CD8-positive, alpha-beta memory T cell (primary cell): ENCODE measurements at regions not wholly inside any gene's neighbourhood (a gene's known extent, or its start where the extent isn't known, plus 50 kb on each side); places are given as distances from the start of the nearest gene placed in this dataset.

Source experiments
- CTCF ChIA-PET: fragments of 350-600 bp; sonication (Branson Sonifier 250); formaldehyde crosslinking; loops from one replicate; lab custom pipeline; 2021; ENCODE audit warnings: antibody characterized with exemption; lab: Charles Lee
- POLR2A ChIA-PET: fragments of 350-600 bp; sonication (Branson Sonifier 250); formaldehyde crosslinking; loops from one replicate; lab custom pipeline; 2021; ENCODE audit warnings: antibody characterized with exemption; lab: Charles Lee
- DNase-seq, 5 donors: peaks; one replicate each; pipeline versions ENCODE4 v3.0.0 to v3.0.0-alpha.2; 2020 to 2022; ENCODE audit warnings: mixed read lengths in 1 of 5
- H3K27ac ChIP-seq: one replicate; pipeline ENCODE4 v1.7.0; 2013; ENCODE audit warnings: low read depth, mild to moderate bottlenecking, low read length, moderate library complexity
- H3K27me3 ChIP-seq: 2 replicates; pipeline ENCODE4 v1.7.0; 2013; ENCODE audit warnings: low read length, mild to moderate bottlenecking; ENCODE audit not compliant: insufficient read depth, poor library complexity, severe bottlenecking
- H3K36me3 ChIP-seq: 2 replicates; pipeline ENCODE4 v1.7.0; 2013; ENCODE audit warnings: mild to moderate bottlenecking, low read length, moderate library complexity; ENCODE audit not compliant: insufficient read depth
- H3K4me1 ChIP-seq: 2 replicates; pipeline ENCODE4 v1.7.0; 2013; ENCODE audit warnings: mild to moderate bottlenecking, low read length, moderate library complexity; ENCODE audit not compliant: insufficient read depth
- H3K4me3 ChIP-seq: 2 replicates; pipeline ENCODE4 v1.7.0; 2013; ENCODE audit warnings: mild to moderate bottlenecking, low read length
- H3K9me3 ChIP-seq: 2 replicates; pipeline ENCODE4 v1.7.0; 2013; ENCODE audit warnings: mild to moderate bottlenecking, low read length
- H3K27ac Mint-ChIP-seq, 8 donors: one replicate each; pipeline ENCODE4 v1.8.0; 2020 to 2021; ENCODE audit warnings: mixed read lengths in 8 of 8, mild to moderate bottlenecking in 6 of 8, inconsistent platforms in 3 of 8, moderate library complexity in 3 of 8
- H3K27me3 Mint-ChIP-seq, 2 donors: one replicate each; pipeline ENCODE4 v1.8.0; 2020 to 2021; ENCODE audit warnings: mixed read lengths in 2 of 2, mild to moderate bottlenecking in 1 of 2, moderate library complexity in 1 of 2
- H3K36me3 Mint-ChIP-seq, 3 donors: one replicate each; pipeline ENCODE4 v1.8.0; 2020 to 2021; ENCODE audit warnings: mixed read lengths in 3 of 3, inconsistent platforms in 1 of 3, mild to moderate bottlenecking in 1 of 3
- H3K4me1 Mint-ChIP-seq, 3 donors: one replicate each; pipeline ENCODE4 v1.8.0; 2020 to 2021; ENCODE audit warnings: mixed read lengths in 3 of 3, inconsistent platforms in 1 of 3, mild to moderate bottlenecking in 1 of 3
- H3K4me3 Mint-ChIP-seq, 7 donors: one replicate each; pipeline ENCODE4 v1.8.0; 2020 to 2021; ENCODE audit warnings: mixed read lengths in 7 of 7, mild to moderate bottlenecking in 6 of 7, moderate library complexity in 4 of 7, inconsistent platforms in 2 of 7
- H3K9me3 Mint-ChIP-seq, 5 donors: one replicate each; pipeline ENCODE4 v1.8.0; 2020 to 2022; ENCODE audit warnings: mixed read lengths in 5 of 5, mild to moderate bottlenecking in 3 of 5, moderate library complexity in 2 of 5, inconsistent platforms in 1 of 5

DNA sequence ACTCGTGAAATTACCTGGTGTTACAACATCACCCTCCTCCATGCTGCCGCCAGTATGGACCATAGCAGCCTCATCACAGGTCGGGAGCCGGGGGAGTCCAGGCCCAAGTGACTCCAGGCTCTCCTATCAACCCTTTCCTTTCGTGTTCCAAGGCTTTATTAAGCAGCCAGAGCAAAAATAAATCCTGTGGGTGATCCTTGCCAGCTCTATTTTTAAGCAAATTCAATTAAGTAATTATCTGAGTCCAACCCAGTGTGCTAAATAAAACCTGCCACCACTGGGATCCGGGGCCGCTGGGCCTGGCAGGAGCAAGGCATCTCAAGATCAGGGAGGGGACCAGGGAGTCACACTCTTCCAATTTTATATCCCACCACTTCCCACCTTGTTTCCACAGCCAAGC lies 80.7 kb upstream of the PRPS1 start:
- H3K9me3 ChIP-seq, result no peaks in the 10 kb centered on the region
- Mint-ChIP-seq H3K27me3 (peaks cover 0 to 8% of the 10 kb centered on the region in 2 donors), H3K9me3 (no peaks in the 10 kb centered on the region), H3K4me1 (peaks cover 10 to 11% (median 10%) of the 10 kb centered on the region in 3 donors), H3K36me3 (peaks cover 0 to 3% (median 3%) of the 10 kb centered on the region in 3 donors), H3K4me3 (no peak overlapping the region), H3K27ac (no peak overlapping the region)
- H3K4me1 ChIP-seq, result no peaks in the 10 kb centered on the region
- no peak for DNase-seq
- no peak overlapping the region for H3K27ac ChIP-seq
- no peaks in the 10 kb centered on the region for H3K27me3 ChIP-seq
- no peak overlapping the region for H3K4me3 ChIP-seq
- ChIA-PET CTCF (interaction anchor here (1.7 kb wide), 1 partner anchor 7 kb away, joined by 3 read pairs; no protein-coding TSS in a partner anchor), POLR2A (no interaction called here)
- H3K36me3 ChIP-seq, result no peaks in the 10 kb centered on the region

DNA sequence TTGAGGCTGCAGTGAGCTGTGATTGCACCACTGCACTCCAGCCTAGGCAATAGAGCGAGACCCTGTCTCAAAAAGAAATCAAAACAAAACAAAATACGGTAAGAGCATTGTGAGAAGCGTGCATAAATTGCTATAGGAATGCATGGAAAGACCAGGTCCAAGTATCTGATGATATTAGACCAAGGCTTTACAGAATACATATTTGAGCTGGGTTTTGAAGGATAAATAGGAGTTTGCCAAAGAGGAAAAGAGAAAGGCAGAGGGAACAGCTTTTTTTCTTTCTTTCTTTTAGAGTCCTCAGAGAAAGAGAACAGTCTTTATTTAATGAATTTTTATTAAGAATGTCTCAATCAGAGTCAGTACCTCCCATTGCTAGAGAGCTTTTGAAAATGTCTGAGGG lies 79.5 kb upstream of the PRPS1 start:
- peak overlapping the region in 1 of 8 donors; percentile 15 for H3K27ac Mint-ChIP-seq
- peaks cover 10 to 11% (median 10%) of the 10 kb centered on the region in 3 donors for H3K4me1 Mint-ChIP-seq
- H3K4me3 ChIP-seq, result no peak overlapping the region
- peaks cover 0 to 10% of the 10 kb centered on the region in 2 donors for H3K27me3 Mint-ChIP-seq
- H3K36me3 Mint-ChIP-seq, result peaks cover 0 to 7% (median 3%) of the 10 kb centered on the region in 3 donors
- DNase-seq, result no peak
- H3K27me3 ChIP-seq, result no peaks in the 10 kb centered on the region
- ChIA-PET POLR2A (no interaction called here), CTCF (interaction anchor here (1.7 kb wide), 1 partner anchor 8 kb away, joined by 3 read pairs; no protein-coding TSS in a partner anchor)
- H3K9me3 ChIP-seq, result no peaks in the 10 kb centered on the region
- H3K9me3 Mint-ChIP-seq, result no peaks in the 10 kb centered on the region
- H3K27ac ChIP-seq, result no peak overlapping the region
- H3K4me1 ChIP-seq, result no peaks in the 10 kb centered on the region
- no peak overlapping the region for H3K4me3 Mint-ChIP-seq
- H3K36me3 ChIP-seq, result no peaks in the 10 kb centered on the region

DNA sequence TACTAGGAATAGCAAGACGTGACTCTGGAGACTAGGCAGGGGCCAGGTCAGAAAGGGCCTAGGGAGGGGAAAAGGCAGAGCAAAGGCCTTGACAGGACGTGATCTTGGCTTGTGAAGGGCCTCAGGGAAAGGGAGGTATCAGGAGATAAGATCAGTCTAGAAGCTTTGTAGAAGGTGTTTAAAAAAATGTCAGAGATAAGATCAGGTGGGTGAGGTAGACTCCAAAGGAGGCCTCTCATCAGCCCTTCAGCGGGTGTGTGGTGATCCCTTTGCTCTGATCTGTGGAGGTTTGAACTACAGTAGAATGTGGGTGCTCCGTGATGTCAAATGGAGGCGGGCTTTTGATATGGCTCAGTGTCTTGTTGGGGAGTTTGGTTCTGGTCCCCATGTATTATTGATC lies 78.8 kb upstream of the PRPS1 start:
- Histone ChIP-seq H3K27ac (no peak overlapping the region), H3K4me1 (no peaks in the 10 kb centered on the region), H3K9me3 (no peaks in the 10 kb centered on the region), H3K27me3 (no peaks in the 10 kb centered on the region), H3K36me3 (no peaks in the 10 kb centered on the region), H3K4me3 (no peak overlapping the region)
- DNase-seq, result peak in 2 of 5 donors; percentile 10 to 49
- ChIA-PET POLR2A (no interaction called here), CTCF (interaction anchor here (1.7 kb wide), 1 partner anchor 9 kb away, joined by 3 read pairs; no protein-coding TSS in a partner anchor)
- peaks cover 0 to 14% of the 10 kb centered on the region in 2 donors for H3K27me3 Mint-ChIP-seq
- H3K27ac Mint-ChIP-seq, result peak overlapping the region in 3 of 8 donors; percentile 30 to 78 (median 59)
- peak overlapping the region in 1 of 7 donors; percentile 4 for H3K4me3 Mint-ChIP-seq
- no peaks in the 10 kb centered on the region for H3K9me3 Mint-ChIP-seq
- peaks cover 0 to 11% (median 3%) of the 10 kb centered on the region in 3 donors for H3K36me3 Mint-ChIP-seq
- H3K4me1 Mint-ChIP-seq, result peaks cover 10 to 11% (median 10%) of the 10 kb centered on the region in 3 donors

DNA sequence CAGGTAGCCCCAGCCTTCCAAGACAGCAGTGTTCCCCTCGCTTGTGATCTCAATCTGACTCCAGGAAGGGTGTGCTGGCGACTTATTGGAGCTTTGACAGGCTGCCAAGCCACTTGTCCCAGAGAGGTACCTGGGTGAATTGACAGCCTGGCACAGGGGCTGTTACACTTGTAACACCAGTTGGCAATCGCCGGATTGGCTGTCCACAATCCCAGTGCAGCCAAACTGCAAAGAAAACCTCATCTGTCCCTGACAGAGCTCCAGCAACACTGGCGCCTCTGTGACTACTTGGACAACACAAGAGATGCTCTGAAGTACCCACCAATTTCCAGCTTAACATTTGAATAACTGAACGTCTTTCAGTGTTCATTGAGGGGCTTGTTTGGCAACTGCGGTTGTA lies 76.8 kb upstream of the PRPS1 start:
- ChIA-PET POLR2A (no interaction called here), CTCF (no interaction called here)
- H3K36me3 ChIP-seq, result no peaks in the 10 kb centered on the region
- H3K9me3 ChIP-seq, result no peaks in the 10 kb centered on the region
- no peak overlapping the region for H3K27ac ChIP-seq
- H3K9me3 Mint-ChIP-seq, result no peaks in the 10 kb centered on the region
- peaks cover 0 to 13% of the 10 kb centered on the region in 2 donors for H3K27me3 Mint-ChIP-seq
- H3K4me1 ChIP-seq, result no peaks in the 10 kb centered on the region
- DNase-seq, result no peak
- no peaks in the 10 kb centered on the region for H3K27me3 ChIP-seq
- peaks cover 10 to 11% (median 10%) of the 10 kb centered on the region in 3 donors for H3K4me1 Mint-ChIP-seq
- no peak overlapping the region for H3K4me3 Mint-ChIP-seq
- H3K36me3 Mint-ChIP-seq, result peaks cover 0 to 17% (median 4%) of the 10 kb centered on the region in 3 donors
- peak overlapping the region in 1 of 8 donors; percentile 79 for H3K27ac Mint-ChIP-seq
- H3K4me3 ChIP-seq, result no peak overlapping the region

DNA sequence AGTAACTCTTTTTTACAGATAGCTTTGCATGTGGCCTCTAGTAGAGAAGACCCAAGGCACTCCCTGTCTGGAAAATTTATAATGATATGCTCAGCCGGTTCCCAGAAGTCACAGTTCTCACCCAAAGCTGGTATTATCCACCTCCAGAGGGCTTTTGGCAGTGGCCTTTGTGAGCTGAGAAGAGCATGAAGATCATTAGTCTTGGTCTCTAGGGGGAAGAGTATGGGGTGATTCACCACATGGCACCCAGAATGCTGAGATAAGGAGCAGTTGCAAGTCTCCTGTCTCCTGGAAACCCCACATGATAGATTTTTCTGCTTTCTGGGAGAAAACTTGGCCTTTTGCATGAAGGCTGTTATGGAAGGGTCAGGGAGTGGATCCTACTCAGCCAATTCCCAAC lies 75.4 kb upstream of the PRPS1 start:
- Mint-ChIP-seq H3K4me1 (peaks cover 10 to 11% (median 10%) of the 10 kb centered on the region in 3 donors), H3K4me3 (no peak overlapping the region), H3K36me3 (peaks cover 0 to 17% (median 3%) of the 10 kb centered on the region in 3 donors), H3K27ac (peak overlapping the region in 1 of 8 donors; percentile 88), H3K27me3 (peaks cover 0 to 12% of the 10 kb centered on the region in 2 donors), H3K9me3 (no peaks in the 10 kb centered on the region)
- Histone ChIP-seq H3K4me3 (no peak overlapping the region), H3K27ac (no peak overlapping the region), H3K27me3 (no peaks in the 10 kb centered on the region), H3K4me1 (no peaks in the 10 kb centered on the region), H3K36me3 (no peaks in the 10 kb centered on the region), H3K9me3 (no peaks in the 10 kb centered on the region)
- CTCF ChIA-PET, result no interaction called here
- POLR2A ChIA-PET, result no interaction called here
- DNase-seq, result no peak

- no peak for DNase-seq
- H3K4me1 ChIP-seq, result no peaks in the 10 kb centered on the region
- H3K36me3 Mint-ChIP-seq, result peaks cover 0 to 30% (median 5%) of the 10 kb centered on the region in 3 donors
- ChIA-PET CTCF (no interaction called here), POLR2A (no interaction called here)
- peak overlapping the region in 2 of 8 donors; percentile 2 to 20 for H3K27ac Mint-ChIP-seq
- H3K36me3 ChIP-seq, result no peaks in the 10 kb centered on the region
- no peak overlapping the region for H3K27ac ChIP-seq
- H3K27me3 Mint-ChIP-seq, result peaks cover under 1 to 8% of the 10 kb centered on the region in 2 donors
- H3K4me3 Mint-ChIP-seq, result no peak overlapping the region
- H3K4me1 Mint-ChIP-seq, result no peaks in the 10 kb centered on the region
- H3K9me3 Mint-ChIP-seq, result no peaks in the 10 kb centered on the region
- H3K27me3 ChIP-seq, result no peaks in the 10 kb centered on the region
- no peak overlapping the region for H3K4me3 ChIP-seq
- no peaks in the 10 kb centered on the region for H3K9me3 ChIP-seq
These were observed 71.3 kb upstream of the PRPS1 start for GRCh38 chrX:107556967-107557366.

DNA sequence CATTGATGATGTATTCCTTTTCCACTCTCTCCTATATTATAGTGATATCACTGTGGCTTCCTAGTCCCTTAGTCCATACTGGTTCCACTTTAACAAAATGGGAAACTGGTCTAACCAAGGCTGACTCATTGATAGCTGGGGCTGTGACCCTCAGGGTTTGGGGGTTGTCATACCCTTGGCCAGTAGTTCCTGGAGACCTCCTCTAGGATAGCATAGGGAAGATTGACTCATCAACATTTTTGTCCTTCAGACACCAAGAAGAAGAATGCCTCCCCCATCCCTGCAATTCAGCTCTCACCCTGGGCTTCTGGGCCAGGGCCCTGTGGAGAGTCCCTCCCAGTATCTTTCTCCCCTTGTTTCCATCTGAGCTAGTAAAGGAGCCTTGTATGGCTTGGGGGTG lies 68.8 kb upstream of the PRPS1 start:
- no peak overlapping the region for H3K27ac ChIP-seq
- H3K9me3 ChIP-seq, result no peaks in the 10 kb centered on the region
- Mint-ChIP-seq H3K27me3 (peaks cover 3 to 7% of the 10 kb centered on the region in 2 donors), H3K36me3 (peaks cover 0 to 25% (median 9%) of the 10 kb centered on the region in 3 donors), H3K4me1 (no peaks in the 10 kb centered on the region), H3K9me3 (no peaks in the 10 kb centered on the region), H3K4me3 (no peak overlapping the region), H3K27ac (peak overlapping the region in 1 of 8 donors; percentile 22)
- H3K4me3 ChIP-seq, result no peak overlapping the region
- CTCF ChIA-PET, result no interaction called here
- no peaks in the 10 kb centered on the region for H3K27me3 ChIP-seq
- no peaks in the 10 kb centered on the region for H3K4me1 ChIP-seq
- POLR2A ChIA-PET, result no interaction called here
- no peak for DNase-seq
- H3K36me3 ChIP-seq, result no peaks in the 10 kb centered on the region

DNA sequence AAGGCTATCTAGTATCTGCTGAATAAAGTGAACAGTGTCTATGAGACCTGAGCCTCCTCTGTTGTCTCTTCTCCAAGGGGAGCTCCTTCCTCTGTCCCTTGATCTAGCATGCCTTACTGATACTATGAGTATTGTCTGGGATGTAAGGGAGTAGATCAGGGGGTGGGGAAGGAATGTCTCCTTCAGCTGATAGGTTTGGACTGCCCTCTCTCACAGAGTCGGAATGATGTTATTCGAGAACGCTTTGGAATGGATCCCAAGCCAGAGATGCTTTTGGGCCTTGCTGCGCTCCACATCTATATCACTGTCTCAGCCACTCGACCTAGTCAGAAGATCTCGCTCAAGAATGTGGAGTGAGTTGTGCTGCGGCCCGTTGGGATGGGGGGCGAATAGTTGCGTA lies 68.3 kb upstream of the PRPS1 start:
- H3K4me3 ChIP-seq, result no peak overlapping the region
- ChIA-PET CTCF (no interaction called here), POLR2A (no interaction called here)
- no peaks in the 10 kb centered on the region for H3K4me1 ChIP-seq
- Mint-ChIP-seq H3K27me3 (peaks cover 3 to 10% of the 10 kb centered on the region in 2 donors), H3K4me1 (no peaks in the 10 kb centered on the region), H3K36me3 (peaks cover 0 to 21% (median 7%) of the 10 kb centered on the region in 3 donors), H3K4me3 (no peak overlapping the region), H3K9me3 (no peaks in the 10 kb centered on the region), H3K27ac (no peak overlapping the region)
- H3K27ac ChIP-seq, result no peak overlapping the region
- DNase-seq, result no peak
- no peaks in the 10 kb centered on the region for H3K27me3 ChIP-seq
- no peaks in the 10 kb centered on the region for H3K36me3 ChIP-seq
- no peaks in the 10 kb centered on the region for H3K9me3 ChIP-seq
